Erythroblast (primary cell): ENCODE measurements at regions not wholly inside any gene's neighbourhood (a gene's known extent, or its start where the extent isn't known, plus 50 kb on each side); places are given as distances from the start of the nearest gene placed in this dataset.

Source experiments
- GATA1 ChIP-seq: IDR thresholded peaks from 2 replicates; pipeline ENCODE4 v1.6.1; 2011; ENCODE audit warnings: low read depth, mild to moderate bottlenecking, control low read depth, low read length, moderate library complexity
- POLR2A ChIP-seq: IDR thresholded peaks from 2 replicates; pipeline ENCODE4 v1.6.1; 2011; ENCODE audit warnings: mild to moderate bottlenecking, low read length

DNA sequence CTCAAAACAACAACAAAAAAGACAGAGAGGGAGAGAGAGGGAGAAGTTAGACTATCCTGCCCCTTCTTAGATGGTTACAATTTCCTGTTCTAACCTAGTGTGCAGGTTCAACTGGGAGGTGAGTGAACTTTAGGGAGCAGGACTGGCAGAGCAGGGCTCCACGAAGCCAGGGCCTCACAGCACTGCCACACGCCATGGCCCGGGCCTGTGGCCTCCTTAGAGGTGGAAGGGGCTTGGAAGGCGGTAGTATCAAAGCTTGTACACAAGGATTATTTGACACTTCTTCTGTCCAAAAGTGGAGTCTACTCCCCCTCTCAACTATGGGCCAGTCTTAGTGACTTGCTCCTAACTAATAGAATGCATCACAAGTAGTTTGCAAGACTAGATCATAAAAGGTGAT lies 62.9 kb upstream of the TMEM72 start:
- TF ChIP-seq POLR2A = no peak
- TF ChIP-seq GATA1 = no peak
